ENCODE measurements at regions not wholly inside any gene's neighbourhood (a gene's known extent, or its start where the extent isn't known, plus 50 kb on each side); places are given as distances from the start of the nearest gene placed in this dataset.

GRCh38 chr21:35420656-35421055 lies 371.6 kb upstream of the RUNX1 start (continued):
- TF ChIP-seq PATZ1 (CRISPR knock-in tag; IDR thresholded peaks at IDR 0.05; ENCODE audit: borderline replicate concordance) (no peak), ZNF565 (CRISPR knock-in tag; conservative IDR thresholded peaks at IDR 0.05; ENCODE audit: low read depth) (no peak), ZFP3 (CRISPR knock-in tag; IDR thresholded peaks at IDR 0.05) (no peak), TOX (CRISPR knock-in tag; IDR thresholded peaks at IDR 0.05; ENCODE audit: borderline replicate concordance) (no peak)
- TF ChIP-seq, protein P1, sequence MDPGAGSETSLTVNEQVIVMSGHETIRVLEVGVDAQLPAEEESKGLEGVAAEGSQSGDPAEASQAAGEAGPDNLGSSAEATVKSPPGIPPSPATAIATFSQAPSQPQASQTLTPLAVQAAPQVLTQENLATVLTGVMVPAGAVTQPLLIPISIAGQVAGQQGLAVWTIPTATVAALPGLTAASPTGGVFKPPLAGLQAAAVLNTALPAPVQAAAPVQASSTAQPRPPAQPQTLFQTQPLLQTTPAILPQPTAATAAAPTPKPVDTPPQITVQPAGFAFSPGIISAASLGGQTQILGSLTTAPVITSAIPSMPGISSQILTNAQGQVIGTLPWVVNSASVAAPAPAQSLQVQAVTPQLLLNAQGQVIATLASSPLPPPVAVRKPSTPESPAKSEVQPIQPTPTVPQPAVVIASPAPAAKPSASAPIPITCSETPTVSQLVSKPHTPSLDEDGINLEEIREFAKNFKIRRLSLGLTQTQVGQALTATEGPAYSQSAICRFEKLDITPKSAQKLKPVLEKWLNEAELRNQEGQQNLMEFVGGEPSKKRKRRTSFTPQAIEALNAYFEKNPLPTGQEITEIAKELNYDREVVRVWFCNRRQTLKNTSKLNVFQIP (CRISPR knock-in tag; IDR thresholded peaks at IDR 0.05; ENCODE audit: borderline replicate concordance, low read depth) = no peak

DNA sequence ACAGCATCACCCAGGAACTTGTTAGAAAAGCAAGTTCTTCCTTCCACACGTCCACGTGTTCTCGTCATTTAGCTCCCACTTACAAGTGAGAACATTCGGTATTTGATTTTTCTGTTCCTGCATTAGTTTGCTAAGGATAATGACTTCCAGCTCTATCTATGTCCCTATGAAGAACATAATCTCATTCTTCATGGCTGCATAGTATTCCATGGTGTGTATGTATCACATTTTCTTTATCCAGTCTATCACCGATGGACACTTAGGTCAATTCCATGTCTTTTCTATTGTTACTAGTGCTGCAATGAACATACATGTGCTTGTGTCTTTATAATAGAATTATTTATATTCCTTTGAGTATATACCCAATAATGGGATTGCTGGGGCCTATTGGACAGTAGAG lies 368.7 kb upstream of the RUNX1 start:
- ATAC-seq = no peak
- no peak for TF ChIP-seq ISL1 (CRISPR knock-in tag; IDR thresholded peaks at IDR 0.05)
- no peak for TF ChIP-seq SNAI2 (CRISPR knock-in tag; IDR thresholded peaks at IDR 0.05)
- no peak for TF ChIP-seq GLIS3 (CRISPR knock-in tag; IDR thresholded peaks at IDR 0.05)
- no peak for TF ChIP-seq TCF4 (CRISPR knock-in tag; IDR thresholded peaks at IDR 0.05; ENCODE audit: borderline replicate concordance)

- no peak for TF ChIP-seq TOX (CRISPR knock-in tag; IDR thresholded peaks at IDR 0.05; ENCODE audit: borderline replicate concordance)
- no peak for TF ChIP-seq SNAI2 (CRISPR knock-in tag; IDR thresholded peaks at IDR 0.05)
- no peak for TF ChIP-seq CSRNP3 (CRISPR knock-in tag; IDR thresholded peaks at IDR 0.05)
- TF ChIP-seq BACH2 (CRISPR knock-in tag; IDR thresholded peaks at IDR 0.05; ENCODE audit: borderline replicate concordance) = no peak
- ATAC-seq = no peak
These were observed 367.9 kb upstream of the RUNX1 start for GRCh38 chr21:35416866-35417489.

- TF ChIP-seq ZNF70 (CRISPR knock-in tag; IDR thresholded peaks at IDR 0.05) (no peak), TCF4 (CRISPR knock-in tag; IDR thresholded peaks at IDR 0.05; ENCODE audit: borderline replicate concordance) (no peak), ZNF565 (CRISPR knock-in tag; conservative IDR thresholded peaks at IDR 0.05; ENCODE audit: low read depth) (no peak), ZFP30 (CRISPR knock-in tag; IDR thresholded peaks at IDR 0.05) (no peak), ARNTL (CRISPR knock-in tag; IDR thresholded peaks at IDR 0.05; ENCODE audit: borderline replicate concordance, low read depth) (no peak), TOX (CRISPR knock-in tag; IDR thresholded peaks at IDR 0.05; ENCODE audit: borderline replicate concordance) (no peak), OSR1 (CRISPR knock-in tag; IDR thresholded peaks at IDR 0.05) (no peak), ZFP3 (CRISPR knock-in tag; IDR thresholded peaks at IDR 0.05) (no peak), PATZ1 (CRISPR knock-in tag; IDR thresholded peaks at IDR 0.05; ENCODE audit: borderline replicate concordance) (no peak), SNAI2 (CRISPR knock-in tag; IDR thresholded peaks at IDR 0.05) (no peak), ISL1 (CRISPR knock-in tag; IDR thresholded peaks at IDR 0.05) (no peak)
- TF ChIP-seq, protein P2, sequence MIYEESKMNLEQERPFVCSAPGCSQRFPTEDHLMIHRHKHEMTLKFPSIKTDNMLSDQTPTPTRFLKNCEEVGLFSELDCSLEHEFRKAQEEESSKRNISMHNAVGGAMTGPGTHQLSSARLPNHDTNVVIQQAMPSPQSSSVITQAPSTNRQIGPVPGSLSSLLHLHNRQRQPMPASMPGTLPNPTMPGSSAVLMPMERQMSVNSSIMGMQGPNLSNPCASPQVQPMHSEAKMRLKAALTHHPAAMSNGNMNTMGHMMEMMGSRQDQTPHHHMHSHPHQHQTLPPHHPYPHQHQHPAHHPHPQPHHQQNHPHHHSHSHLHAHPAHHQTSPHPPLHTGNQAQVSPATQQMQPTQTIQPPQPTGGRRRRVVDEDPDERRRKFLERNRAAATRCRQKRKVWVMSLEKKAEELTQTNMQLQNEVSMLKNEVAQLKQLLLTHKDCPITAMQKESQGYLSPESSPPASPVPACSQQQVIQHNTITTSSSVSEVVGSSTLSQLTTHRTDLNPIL (CRISPR knock-in tag; IDR thresholded peaks at IDR 0.05; ENCODE audit: low read depth) = no peak
- TF ChIP-seq, protein P3, sequence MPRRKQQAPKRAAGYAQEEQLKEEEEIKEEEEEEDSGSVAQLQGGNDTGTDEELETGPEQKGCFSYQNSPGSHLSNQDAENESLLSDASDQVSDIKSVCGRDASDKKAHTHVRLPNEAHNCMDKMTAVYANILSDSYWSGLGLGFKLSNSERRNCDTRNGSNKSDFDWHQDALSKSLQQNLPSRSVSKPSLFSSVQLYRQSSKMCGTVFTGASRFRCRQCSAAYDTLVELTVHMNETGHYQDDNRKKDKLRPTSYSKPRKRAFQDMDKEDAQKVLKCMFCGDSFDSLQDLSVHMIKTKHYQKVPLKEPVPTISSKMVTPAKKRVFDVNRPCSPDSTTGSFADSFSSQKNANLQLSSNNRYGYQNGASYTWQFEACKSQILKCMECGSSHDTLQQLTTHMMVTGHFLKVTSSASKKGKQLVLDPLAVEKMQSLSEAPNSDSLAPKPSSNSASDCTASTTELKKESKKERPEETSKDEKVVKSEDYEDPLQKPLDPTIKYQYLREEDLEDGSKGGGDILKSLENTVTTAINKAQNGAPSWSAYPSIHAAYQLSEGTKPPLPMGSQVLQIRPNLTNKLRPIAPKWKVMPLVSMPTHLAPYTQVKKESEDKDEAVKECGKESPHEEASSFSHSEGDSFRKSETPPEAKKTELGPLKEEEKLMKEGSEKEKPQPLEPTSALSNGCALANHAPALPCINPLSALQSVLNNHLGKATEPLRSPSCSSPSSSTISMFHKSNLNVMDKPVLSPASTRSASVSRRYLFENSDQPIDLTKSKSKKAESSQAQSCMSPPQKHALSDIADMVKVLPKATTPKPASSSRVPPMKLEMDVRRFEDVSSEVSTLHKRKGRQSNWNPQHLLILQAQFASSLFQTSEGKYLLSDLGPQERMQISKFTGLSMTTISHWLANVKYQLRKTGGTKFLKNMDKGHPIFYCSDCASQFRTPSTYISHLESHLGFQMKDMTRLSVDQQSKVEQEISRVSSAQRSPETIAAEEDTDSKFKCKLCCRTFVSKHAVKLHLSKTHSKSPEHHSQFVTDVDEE (CRISPR knock-in tag; IDR thresholded peaks at IDR 0.05) = no peak
- ATAC-seq = no peak
These were observed 365.5 kb upstream of the RUNX1 start for GRCh38 chr21:35414507-35415139.

All from SK-N-SH treated with all-trans-retinoic acid at 6 μM for 48 hours (cell line).